ENCODE measurements at regions not wholly inside any gene's neighbourhood (a gene's known extent, or its start where the extent isn't known, plus 50 kb on each side); places are given as distances from the start of the nearest gene placed in this dataset.

- DNase-seq: no peak
Observed at GRCh38 chr10:130519791-130520190, 383.6 kb downstream of the GLRX3 start.

GRCh38 chr10:130531312-130531711 is 395.1 kb downstream of the GLRX3 start:
- DNase-seq: no peak

- DNase-seq: no peak
Observed at GRCh38 chr10:130541090-130541489, 404.9 kb downstream of the GLRX3 start.

- DNase-seq: no peak
Observed at GRCh38 chr10:130542761-130543160, 406.6 kb downstream of the GLRX3 start.

- no peak for DNase-seq
Observed at GRCh38 chr10:130543794-130544193, 407.6 kb downstream of the GLRX3 start.

- DNase-seq: no peak
Observed at GRCh38 chr10:130545122-130545521, 408.9 kb downstream of the GLRX3 start.

GRCh38 chr10:130545697-130546096 is 409.5 kb downstream of the GLRX3 start:
- no peak for DNase-seq

GRCh38 chr10:130546841-130547240 is 410.6 kb downstream of the GLRX3 start:
- DNase-seq: no peak

GRCh38 chr10:130547368-130547767 is 411.2 kb downstream of the GLRX3 start:
- DNase-seq: no peak

GRCh38 chr10:130550952-130551674 is 414.9 kb downstream of the GLRX3 start:
- no peak for DNase-seq

- DNase-seq: no peak
Observed at GRCh38 chr10:130551676-130552075, 415.5 kb downstream of the GLRX3 start.

GRCh38 chr10:130553826-130554225 is 417.6 kb downstream of the GLRX3 start:
- DNase-seq: no peak

GRCh38 chr10:130554701-130555410 is 418.7 kb downstream of the GLRX3 start:
- DNase-seq: no peak

GRCh38 chr10:130555411-130555750 is 419.2 kb downstream of the GLRX3 start:
- DNase-seq: no peak

- no peak for DNase-seq
Observed at GRCh38 chr10:130557181-130557845, 421.1 kb downstream of the GLRX3 start.

GRCh38 chr10:130558746-130559546 is 422.8 kb downstream of the GLRX3 start:
- DNase-seq: no peak

GRCh38 chr10:130559547-130559880 is 423.3 kb downstream of the GLRX3 start:
- no peak for DNase-seq

- DNase-seq: no peak
Observed at GRCh38 chr10:130560116-130560515, 423.9 kb downstream of the GLRX3 start.

GRCh38 chr10:130560573-130560972 is 424.4 kb downstream of the GLRX3 start:
- DNase-seq: no peak

GRCh38 chr10:130561681-130562080 is 425.5 kb downstream of the GLRX3 start:
- no peak for DNase-seq

GRCh38 chr10:130567011-130567410 is 430.8 kb downstream of the GLRX3 start:
- DNase-seq: no peak

- DNase-seq: no peak
Observed at GRCh38 chr10:130567436-130567835, 431.2 kb downstream of the GLRX3 start.

GRCh38 chr10:130568246-130568645 is 432.1 kb downstream of the GLRX3 start:
- no peak for DNase-seq
